ENCODE measurements at regions not wholly inside any gene's neighbourhood (a gene's known extent, or its start where the extent isn't known, plus 50 kb on each side); places are given as distances from the start of the nearest gene placed in this dataset.

DNA sequence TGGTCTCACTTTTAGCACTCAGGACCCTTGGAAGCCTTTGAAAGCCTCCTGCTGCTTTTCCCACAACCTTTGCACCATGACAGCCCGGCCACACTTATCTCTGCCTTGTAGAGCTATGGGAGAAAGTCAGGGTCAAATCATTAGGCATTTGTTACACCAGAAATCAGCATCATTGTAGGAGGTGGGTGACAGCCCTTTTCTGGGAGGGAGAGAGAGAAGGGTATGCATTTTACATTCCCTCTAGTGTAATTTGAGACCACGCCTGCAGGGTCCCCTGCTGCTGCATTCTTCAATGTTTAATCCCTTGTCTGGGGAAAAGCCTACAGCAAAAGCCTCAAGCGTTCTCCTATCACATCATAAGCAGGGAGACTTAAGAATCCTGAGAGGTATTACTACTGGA lies 766.8 kb upstream of the FAM98A start:
- H3K9me3 ChIP-seq (ENCODE audit: control insufficient read depth, low read length): no peaks in the 10 kb centered on the region
- ATAC-seq (no peak), DNase-seq (no peak)
- intact Hi-C loops (cut with DNase I): no loop called here
- H3K27me3 ChIP-seq (ENCODE audit: control insufficient read depth, insufficient read depth): no peaks in the 10 kb centered on the region
- H3K4me3 ChIP-seq (ENCODE audit: low read length): no peak overlapping the region
- 12% methylated on average over 3 of the region's 3 CpGs for WGBS
- H3K27ac ChIP-seq (ENCODE audit: low read length): no peak overlapping the region
- no peaks in the 10 kb centered on the region for H3K4me1 ChIP-seq (ENCODE audit: control insufficient read depth, insufficient read depth, low read length)

DNA sequence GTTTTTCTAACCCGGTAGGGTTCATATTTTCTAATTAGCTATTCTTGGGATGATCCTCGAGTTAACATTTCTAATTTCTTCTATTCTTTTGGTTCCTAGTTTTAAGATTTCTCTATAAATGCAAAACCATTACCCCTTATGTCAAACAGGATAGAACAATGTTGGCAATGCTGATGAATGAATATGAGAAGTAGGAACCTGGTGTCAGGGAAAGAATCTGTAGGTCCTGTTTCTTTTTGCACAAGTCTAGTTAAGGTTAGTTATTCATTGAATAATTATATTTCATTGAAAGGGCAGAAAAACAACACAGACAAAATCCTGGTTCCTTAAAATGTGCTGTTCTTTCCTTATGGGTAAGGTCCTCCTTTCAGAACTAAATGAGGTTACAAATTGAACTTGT lies 766.4 kb upstream of the FAM98A start:
- Histone ChIP-seq H3K9me3 (ENCODE audit: control insufficient read depth, low read length) (no peaks in the 10 kb centered on the region), H3K4me1 (ENCODE audit: control insufficient read depth, insufficient read depth, low read length) (no peaks in the 10 kb centered on the region), H3K27ac (ENCODE audit: low read length) (no peak overlapping the region), H3K4me3 (ENCODE audit: low read length) (no peak overlapping the region), H3K27me3 (ENCODE audit: control insufficient read depth, insufficient read depth) (no peaks in the 10 kb centered on the region)
- no peak for ATAC-seq
- DNase-seq: no peak
- intact Hi-C loops (cut with DNase I): no loop called here
- 76% methylated on average over 2 of the region's 2 CpGs for WGBS

DNA sequence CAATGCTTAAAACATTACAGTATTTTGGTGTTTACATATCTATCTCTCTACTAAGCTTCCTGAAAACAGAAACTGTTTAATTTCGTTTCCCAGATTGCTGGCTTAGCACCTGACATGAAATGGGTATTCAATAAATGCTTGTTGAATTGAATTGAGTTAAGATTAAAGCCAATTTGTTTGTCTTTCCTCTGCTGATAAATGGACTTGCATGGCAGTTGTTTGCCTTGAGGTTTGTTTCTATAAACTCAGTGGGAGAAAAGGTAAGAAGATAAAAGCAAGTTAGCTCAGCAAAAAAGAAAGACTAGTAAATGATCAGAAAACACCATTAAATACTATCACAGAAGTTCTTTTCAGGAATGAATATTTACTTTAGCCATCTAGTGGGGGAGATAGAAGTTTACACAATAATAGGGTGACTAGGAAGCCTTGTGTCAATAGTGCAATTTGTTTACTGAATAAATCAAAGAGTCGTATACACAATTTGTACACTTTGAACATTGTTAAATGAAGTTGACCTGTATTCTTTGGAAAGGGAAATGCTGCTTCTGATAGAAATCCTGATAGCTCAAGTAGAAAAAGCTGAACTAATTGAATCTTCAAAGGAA lies 754.5 kb upstream of the FAM98A start:
- Histone ChIP-seq H3K4me3 (ENCODE audit: low read length) (no peak overlapping the region), H3K27ac (ENCODE audit: low read length) (no peak overlapping the region), H3K9me3 (ENCODE audit: control insufficient read depth, low read length) (no peaks in the 10 kb centered on the region), H3K27me3 (ENCODE audit: control insufficient read depth, insufficient read depth) (no peaks in the 10 kb centered on the region), H3K4me1 (ENCODE audit: control insufficient read depth, insufficient read depth, low read length) (no peaks in the 10 kb centered on the region)
- no peak for ATAC-seq
- intact Hi-C loops (cut with DNase I): no loop called here
- WGBS: 45% methylated on average over 2 of the region's 2 CpGs
- DNase-seq: no peak

DNA sequence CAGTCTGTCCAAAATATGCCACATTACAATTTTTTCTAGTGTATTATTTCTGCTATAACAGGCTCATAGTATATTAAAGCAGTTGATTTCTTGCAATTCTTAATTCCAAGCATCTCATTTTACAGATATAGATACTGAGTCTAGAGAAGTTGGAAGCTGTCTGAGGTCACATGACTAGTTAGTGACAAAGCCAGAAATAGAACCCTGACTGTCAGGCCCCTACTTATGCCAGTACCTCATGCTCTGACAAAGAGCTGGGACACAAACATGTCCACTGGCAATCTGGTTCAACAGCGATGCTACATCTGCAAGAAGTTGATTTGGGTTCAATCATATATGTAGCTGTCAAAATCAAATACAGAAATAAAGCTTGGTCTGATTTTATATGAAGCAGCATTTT lies 750.4 kb upstream of the FAM98A start:
- no peak overlapping the region for H3K27ac ChIP-seq (ENCODE audit: low read length)
- H3K9me3 ChIP-seq (ENCODE audit: control insufficient read depth, low read length): no peaks in the 10 kb centered on the region
- WGBS: 69% methylated on average over 1 of the region's 1 CpG
- no peaks in the 10 kb centered on the region for H3K4me1 ChIP-seq (ENCODE audit: control insufficient read depth, insufficient read depth, low read length)
- intact Hi-C loops (cut with DNase I): no loop called here
- H3K27me3 ChIP-seq (ENCODE audit: control insufficient read depth, insufficient read depth): no peaks in the 10 kb centered on the region
- DNase-seq (no peak), ATAC-seq (no peak)
- no peak overlapping the region for H3K4me3 ChIP-seq (ENCODE audit: low read length)

DNA sequence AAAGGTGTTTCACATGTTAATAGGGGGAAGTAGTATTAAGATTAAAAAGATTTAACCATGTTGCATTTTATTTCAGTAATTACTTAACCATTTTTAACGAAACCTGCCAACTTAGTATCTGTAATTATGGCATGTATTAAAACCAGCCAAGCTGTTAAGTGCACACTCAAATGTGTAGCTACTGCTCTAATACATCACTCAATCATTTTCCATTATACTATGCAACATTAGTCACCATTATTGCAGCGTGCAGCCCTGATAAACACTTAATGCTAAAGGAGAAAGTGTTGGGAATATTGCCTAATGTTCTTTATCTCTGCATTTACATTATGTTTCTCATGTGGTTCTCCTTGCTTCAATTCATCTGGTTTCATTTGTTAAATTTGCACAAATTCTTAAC lies 745.9 kb upstream of the FAM98A start:
- ATAC-seq (no peak), DNase-seq (no peak)
- Histone ChIP-seq H3K4me1 (ENCODE audit: control insufficient read depth, insufficient read depth, low read length) (no peaks in the 10 kb centered on the region), H3K27me3 (ENCODE audit: control insufficient read depth, insufficient read depth) (no peaks in the 10 kb centered on the region), H3K9me3 (ENCODE audit: control insufficient read depth, low read length) (no peaks in the 10 kb centered on the region), H3K27ac (ENCODE audit: low read length) (no peak overlapping the region), H3K4me3 (ENCODE audit: low read length) (no peak overlapping the region)
- intact Hi-C loops (cut with DNase I): no loop called here
- WGBS: 77% methylated on average over 2 of the region's 2 CpGs

DNA sequence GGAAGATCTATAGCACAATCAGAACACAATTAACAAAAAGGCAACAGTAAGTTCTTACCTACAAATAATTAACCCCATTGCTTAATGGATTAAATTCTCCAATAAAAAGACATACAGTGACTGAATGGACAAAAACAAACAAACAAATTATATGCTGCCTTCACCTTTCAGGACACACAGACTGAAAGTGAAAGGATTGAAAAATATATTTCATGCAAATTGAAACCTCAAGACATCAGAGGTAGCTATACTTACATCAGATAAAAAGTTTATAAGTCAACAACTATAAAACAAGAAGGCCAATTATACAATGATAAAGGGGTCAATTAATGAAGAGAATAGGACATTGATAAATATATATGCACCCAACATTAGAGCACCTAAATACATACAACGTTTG lies 741.2 kb upstream of the FAM98A start:
- DNase-seq (no peak), ATAC-seq (no peak)
- Histone ChIP-seq H3K9me3 (ENCODE audit: control insufficient read depth, low read length) (no peaks in the 10 kb centered on the region), H3K27ac (ENCODE audit: low read length) (no peak overlapping the region), H3K4me1 (ENCODE audit: control insufficient read depth, insufficient read depth, low read length) (no peaks in the 10 kb centered on the region), H3K27me3 (ENCODE audit: control insufficient read depth, insufficient read depth) (no peaks in the 10 kb centered on the region), H3K4me3 (ENCODE audit: low read length) (no peak overlapping the region)
- intact Hi-C loops (cut with DNase I): no loop called here
- WGBS: 65% methylated on average over 1 of the region's 1 CpG

DNA sequence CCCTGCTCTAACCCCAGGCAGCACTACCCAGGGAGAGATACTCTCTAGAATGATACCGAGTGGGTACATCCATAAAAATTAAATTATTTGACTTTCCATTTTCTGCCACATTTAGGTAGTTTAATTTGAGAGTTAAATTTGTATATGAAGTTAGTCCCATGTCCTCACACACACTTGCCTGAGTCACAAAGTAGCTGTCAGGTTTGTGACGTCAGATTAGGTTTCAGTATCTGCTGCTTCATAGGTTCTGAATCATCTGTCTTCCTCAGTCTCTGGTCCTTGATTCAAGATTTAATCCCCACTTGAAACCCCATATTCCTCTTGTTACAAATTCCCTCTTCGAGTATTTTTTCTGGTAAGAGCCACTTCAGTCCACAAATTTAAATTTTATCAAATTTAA lies 738.6 kb upstream of the FAM98A start:
- no peaks in the 10 kb centered on the region for H3K9me3 ChIP-seq (ENCODE audit: control insufficient read depth, low read length)
- no peaks in the 10 kb centered on the region for H3K4me1 ChIP-seq (ENCODE audit: control insufficient read depth, insufficient read depth, low read length)
- H3K27ac ChIP-seq (ENCODE audit: low read length): no peak overlapping the region
- no peak overlapping the region for H3K4me3 ChIP-seq (ENCODE audit: low read length)
- DNase-seq: no peak
- 87% methylated on average over 3 of the region's 3 CpGs for WGBS
- intact Hi-C loops (cut with DNase I): no loop called here
- H3K27me3 ChIP-seq (ENCODE audit: control insufficient read depth, insufficient read depth): no peaks in the 10 kb centered on the region
- ATAC-seq: no peak

DNA sequence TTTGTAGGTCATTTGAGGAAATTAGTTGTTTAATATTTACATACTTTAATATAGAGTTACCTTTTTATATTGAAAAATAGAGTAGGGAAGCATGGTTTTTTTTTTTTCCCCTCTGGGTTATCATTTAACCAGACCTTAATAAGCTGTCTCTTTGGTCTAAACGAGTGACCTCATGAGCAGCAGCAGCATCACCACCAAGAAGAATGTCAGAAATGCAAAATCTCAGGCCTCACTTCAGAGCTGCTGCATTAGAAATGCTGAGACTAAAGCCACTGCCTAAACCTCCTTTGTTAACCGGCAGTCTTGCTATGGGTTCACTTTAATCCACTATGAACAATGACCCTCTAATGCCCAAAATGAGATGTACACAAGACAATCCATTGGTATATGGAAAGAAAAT lies 733.7 kb upstream of the FAM98A start:
- 56% methylated on average over 2 of the region's 2 CpGs for WGBS
- Histone ChIP-seq H3K9me3 (ENCODE audit: control insufficient read depth, low read length) (no peaks in the 10 kb centered on the region), H3K4me3 (ENCODE audit: low read length) (no peak overlapping the region), H3K27me3 (ENCODE audit: control insufficient read depth, insufficient read depth) (no peaks in the 10 kb centered on the region), H3K27ac (ENCODE audit: low read length) (no peak overlapping the region), H3K4me1 (ENCODE audit: control insufficient read depth, insufficient read depth, low read length) (no peaks in the 10 kb centered on the region)
- intact Hi-C loops (cut with DNase I): no loop called here
- DNase-seq: no peak
- ATAC-seq: no peak

DNA sequence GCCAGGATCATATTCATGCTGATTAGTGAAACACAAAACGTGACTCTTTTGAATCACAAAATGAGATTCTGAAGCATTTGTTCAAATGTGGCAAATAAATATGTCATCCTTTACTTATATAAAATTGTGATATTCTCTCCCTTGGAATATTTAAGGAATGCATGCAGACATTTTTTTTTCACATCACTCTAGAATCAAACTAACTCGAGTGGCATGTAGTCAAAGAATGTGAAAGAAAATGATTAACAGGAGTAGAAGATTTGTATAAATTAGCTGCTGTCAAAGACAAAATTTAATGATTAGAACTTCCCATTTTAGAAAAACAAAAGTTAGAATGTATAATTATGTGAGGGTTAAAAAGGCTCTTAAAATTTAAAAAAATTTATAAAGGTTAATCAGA lies 721.0 kb upstream of the FAM98A start:
- intact Hi-C loops (cut with DNase I): no loop called here
- ATAC-seq (no peak), DNase-seq (no peak)
- Histone ChIP-seq H3K9me3 (ENCODE audit: control insufficient read depth, low read length) (no peaks in the 10 kb centered on the region), H3K4me1 (ENCODE audit: control insufficient read depth, insufficient read depth, low read length) (no peaks in the 10 kb centered on the region), H3K27ac (ENCODE audit: low read length) (no peak overlapping the region), H3K4me3 (ENCODE audit: low read length) (no peak overlapping the region), H3K27me3 (ENCODE audit: control insufficient read depth, insufficient read depth) (no peaks in the 10 kb centered on the region)
- 73% methylated on average over 2 of the region's 2 CpGs for WGBS

DNA sequence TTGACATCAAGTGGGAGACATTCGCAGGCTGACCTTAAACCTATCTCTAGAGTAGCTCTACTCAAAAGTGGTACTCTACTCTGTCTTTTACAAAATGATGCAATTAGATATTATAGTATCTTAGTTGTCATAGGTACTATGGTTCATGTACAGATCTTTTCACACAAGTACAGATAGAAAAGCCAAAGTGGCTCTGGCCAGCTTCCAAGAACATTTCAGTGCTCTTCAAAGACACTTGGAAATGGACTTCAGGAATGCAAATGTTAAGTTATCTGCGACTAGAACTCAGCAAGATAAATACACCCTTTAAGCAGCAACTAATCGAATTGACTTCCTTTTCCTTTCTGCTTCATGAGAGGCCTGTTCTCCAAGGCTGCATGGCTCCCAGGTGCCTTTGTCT lies 718.7 kb upstream of the FAM98A start:
- intact Hi-C loops (cut with DNase I): no loop called here
- DNase-seq (peak in 1 of 3 donors; percentile 20), ATAC-seq (no peak)
- 21% methylated on average over 3 of the region's 3 CpGs for WGBS
- no peaks in the 10 kb centered on the region for H3K4me1 ChIP-seq (ENCODE audit: control insufficient read depth, insufficient read depth, low read length)
- H3K27me3 ChIP-seq (ENCODE audit: control insufficient read depth, insufficient read depth): no peaks in the 10 kb centered on the region
- H3K4me3 ChIP-seq (ENCODE audit: low read length): no peak overlapping the region
- H3K9me3 ChIP-seq (ENCODE audit: control insufficient read depth, low read length): no peaks in the 10 kb centered on the region
- no peak overlapping the region for H3K27ac ChIP-seq (ENCODE audit: low read length)

DNA sequence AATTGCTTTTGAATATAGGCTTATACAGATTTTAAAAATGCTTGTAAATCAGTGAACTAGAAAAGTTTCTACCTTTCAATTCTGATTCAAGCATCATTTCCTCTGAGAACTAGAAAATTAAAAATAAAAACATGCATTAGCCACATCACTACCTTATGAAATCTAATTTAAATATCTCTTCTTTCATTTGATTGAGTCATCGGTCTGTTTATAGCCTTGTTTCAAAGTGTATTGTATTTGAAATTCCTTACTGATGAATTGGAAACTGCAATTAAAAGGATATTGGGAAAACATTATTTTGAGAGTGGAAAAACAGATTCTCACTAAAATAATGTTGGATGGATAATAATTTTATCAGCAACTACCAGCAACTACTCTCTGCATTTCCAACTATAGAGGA lies 717.7 kb upstream of the FAM98A start:
- Histone ChIP-seq H3K27me3 (ENCODE audit: control insufficient read depth, insufficient read depth) (no peaks in the 10 kb centered on the region), H3K9me3 (ENCODE audit: control insufficient read depth, low read length) (no peaks in the 10 kb centered on the region), H3K4me3 (ENCODE audit: low read length) (no peak overlapping the region), H3K4me1 (ENCODE audit: control insufficient read depth, insufficient read depth, low read length) (no peaks in the 10 kb centered on the region), H3K27ac (ENCODE audit: low read length) (no peak overlapping the region)
- ATAC-seq (no peak), DNase-seq (no peak)
- intact Hi-C loops (cut with DNase I): no loop called here
- 91% methylated on average over 1 of the region's 1 CpG for WGBS

DNA sequence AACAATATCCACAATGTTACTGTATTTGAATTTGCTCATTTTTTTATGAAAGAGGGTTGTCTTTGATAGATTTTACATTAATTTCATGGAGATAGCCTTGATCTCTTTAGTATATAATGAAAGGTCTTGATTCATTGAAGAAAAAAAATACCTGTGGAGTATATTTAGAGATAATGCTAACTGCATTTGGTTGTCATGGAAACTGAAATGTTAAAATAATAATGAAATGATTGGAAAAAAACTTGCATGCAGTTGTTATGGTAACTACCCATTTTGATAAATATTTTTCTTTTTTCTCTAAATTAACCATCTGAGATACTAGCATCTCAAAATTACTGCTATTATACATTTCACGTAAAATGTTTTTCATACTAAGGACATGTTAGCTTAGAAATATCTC lies 712.7 kb upstream of the FAM98A start:
- DNase-seq (no peak), ATAC-seq (no peak)
- H3K4me3 ChIP-seq (ENCODE audit: low read length): no peak overlapping the region
- intact Hi-C loops (cut with DNase I): no loop called here
- no peaks in the 10 kb centered on the region for H3K4me1 ChIP-seq (ENCODE audit: control insufficient read depth, insufficient read depth, low read length)
- no peaks in the 10 kb centered on the region for H3K27me3 ChIP-seq (ENCODE audit: control insufficient read depth, insufficient read depth)
- no peak overlapping the region for H3K27ac ChIP-seq (ENCODE audit: low read length)
- H3K9me3 ChIP-seq (ENCODE audit: control insufficient read depth, low read length): no peaks in the 10 kb centered on the region
- 36% methylated on average over 1 of the region's 1 CpG for WGBS

Measured in right cardiac atrium (tissue), 5 donors.